H9 (cell line): ENCODE measurements at regions not wholly inside any gene's neighbourhood (a gene's known extent, or its start where the extent isn't known, plus 50 kb on each side); places are given as distances from the start of the nearest gene placed in this dataset.

Experiments
- DNase-seq: peaks from one replicate; pipeline ENCODE4 v3.0.0-alpha.2; 2017
- H2AFZ ChIP-seq: one replicate; pipeline ENCODE4 v1.6.1; 2013; ENCODE audit warnings: mild to moderate bottlenecking, low read length, control low read depth, moderate library complexity
- H2AK5ac ChIP-seq: 2 replicates; pipeline ENCODE4 v1.6.1; 2013; ENCODE audit warnings: low read length, control low read depth, mixed read lengths; ENCODE audit not compliant: insufficient read length
- H2BK120ac ChIP-seq: one replicate; pipeline ENCODE4 v1.6.1; 2013; ENCODE audit warnings: low read depth, mild to moderate bottlenecking, low read length, control low read depth, inconsistent platforms; ENCODE audit not compliant: poor library complexity, severe bottlenecking
- H2BK12ac ChIP-seq: 2 replicates; pipeline ENCODE4 v1.6.1; 2013; ENCODE audit warnings: low read length, control low read depth, mixed read lengths, low read depth; ENCODE audit not compliant: insufficient read length
- H2BK15ac ChIP-seq: 2 replicates; pipeline ENCODE4 v1.6.1; 2013; ENCODE audit warnings: low read depth, low read length, control low read depth
- H2BK20ac ChIP-seq: one replicate; pipeline ENCODE4 v1.6.1; 2013; ENCODE audit warnings: low read depth, mild to moderate bottlenecking, low read length, control low read depth, inconsistent platforms; ENCODE audit not compliant: poor library complexity, severe bottlenecking
- H2BK5ac ChIP-seq: 2 replicates; pipeline ENCODE4 v1.6.1; 2013; ENCODE audit warnings: low read length, control low read depth, mixed read lengths; ENCODE audit not compliant: insufficient read length
- H3K14ac ChIP-seq: 2 replicates; pipeline ENCODE4 v1.6.1; 2013; ENCODE audit warnings: low read length, control low read depth; ENCODE audit not compliant: insufficient read depth
- H3K18ac ChIP-seq: 2 replicates; pipeline ENCODE4 v1.6.1; 2013; ENCODE audit warnings: low read depth, mild to moderate bottlenecking, mixed read lengths, low read length, control low read depth; ENCODE audit not compliant: insufficient read length
- H3K23ac ChIP-seq: 2 replicates; pipeline ENCODE4 v1.6.1; 2013; ENCODE audit warnings: low read length, control low read depth, mixed read lengths, low read depth; ENCODE audit not compliant: insufficient read length
- H3K23me2 ChIP-seq: 2 replicates; pipeline ENCODE4 v1.6.1; 2013; ENCODE audit warnings: low read depth, mild to moderate bottlenecking, mixed read lengths, low read length, control low read depth; ENCODE audit not compliant: insufficient read length, poor library complexity, severe bottlenecking
- H3K27ac ChIP-seq: 2 replicates; pipeline ENCODE4 v1.5.1; 2013; ENCODE audit warnings: low read length, control low read depth, mixed read lengths, low read depth; ENCODE audit not compliant: insufficient read length
- H3K27me3 ChIP-seq: 2 replicates; pipeline ENCODE4 v1.6.1; 2013; ENCODE audit warnings: low read length, control low read depth, inconsistent platforms; ENCODE audit not compliant: insufficient read depth
- H3K4ac ChIP-seq: 2 replicates; pipeline ENCODE4 v1.6.1; 2013; ENCODE audit warnings: low read depth, mild to moderate bottlenecking, control low read depth, inconsistent platforms, low read length, moderate library complexity
- H3K4me1 ChIP-seq: 2 replicates; pipeline ENCODE4 v1.6.1; 2013; ENCODE audit warnings: low read length, control low read depth, inconsistent platforms; ENCODE audit not compliant: insufficient read depth
- H3K4me2 ChIP-seq: 2 replicates; pipeline ENCODE4 v1.6.1; 2013; ENCODE audit warnings: low read length, control low read depth, mixed read lengths; ENCODE audit not compliant: insufficient read length, insufficient read depth
- H3K56ac ChIP-seq: 2 replicates; pipeline ENCODE4 v1.6.1; 2013; ENCODE audit warnings: low read depth, mild to moderate bottlenecking, mixed read lengths, low read length, control low read depth; ENCODE audit not compliant: insufficient read length
- H3K79me1 ChIP-seq: 2 replicates; pipeline ENCODE4 v1.6.1; 2013; ENCODE audit warnings: low read depth, mild to moderate bottlenecking, moderate library complexity, low read length, control low read depth, inconsistent platforms; ENCODE audit not compliant: insufficient read depth, poor library complexity, severe bottlenecking
- H3K79me2 ChIP-seq: 2 replicates; pipeline ENCODE4 v1.6.1; 2013; ENCODE audit warnings: low read length, control low read depth, inconsistent platforms; ENCODE audit not compliant: insufficient read depth
- H3K9ac ChIP-seq: 2 replicates; pipeline ENCODE4 v1.6.1; 2013; ENCODE audit warnings: low read length, control low read depth, mixed read lengths; ENCODE audit not compliant: insufficient read length; ENCODE audit errors: extremely low read depth
- H3K9me3 ChIP-seq: one replicate; pipeline ENCODE4 v1.6.1; 2013; ENCODE audit warnings: low read depth, low read length, inconsistent platforms; ENCODE audit not compliant: control insufficient read depth
- H3T11ph ChIP-seq: one replicate; pipeline ENCODE4 v1.6.1; 2013; ENCODE audit warnings: mild to moderate bottlenecking, low read length, control low read depth, inconsistent platforms
- H4K20me1 ChIP-seq: one replicate; pipeline ENCODE4 v1.6.1; 2013; ENCODE audit not compliant: control insufficient read depth, insufficient read length, insufficient read depth
- H4K5ac ChIP-seq: 2 replicates; pipeline ENCODE4 v1.6.1; 2013; ENCODE audit warnings: low read depth, mild to moderate bottlenecking, mixed read lengths, low read length, control low read depth; ENCODE audit not compliant: insufficient read length
- H4K8ac ChIP-seq: replicated peaks from 2 replicates; pipeline ENCODE4 v1.6.1; 2013; ENCODE audit warnings: low read length, control low read depth, mixed read lengths, low read depth; ENCODE audit not compliant: insufficient read length
- H4K91ac ChIP-seq: 2 replicates; pipeline ENCODE4 v1.6.1; 2013; ENCODE audit warnings: low read depth, mild to moderate bottlenecking, moderate library complexity, mixed read lengths, low read length, control low read depth; ENCODE audit not compliant: insufficient read length
- H3K27ac Mint-ChIP-seq, 3 experiments: 2 replicates in 2 of 3; 3 replicates in 1 of 3; pipeline ENCODE4 v1.8.0; 2020 to 2021; ENCODE audit warnings: mixed read lengths in 3 of 3, mild to moderate bottlenecking in 1 of 3, moderate library complexity in 1 of 3
- H3K27me3 Mint-ChIP-seq: 2 replicates; pipeline ENCODE4 v1.8.0; 2021; ENCODE audit warnings: low read depth, mild to moderate bottlenecking, moderate library complexity, mixed read lengths
- H3K36me3 Mint-ChIP-seq, 3 experiments: 2 replicates in 2 of 3; 3 replicates in 1 of 3; pipeline ENCODE4 v1.8.0; 2020 to 2021; ENCODE audit warnings: low read depth in 3 of 3, mixed read lengths in 3 of 3; ENCODE audit not compliant: insufficient read depth in 1 of 3
- H3K4me1 Mint-ChIP-seq, 2 experiments: 2 replicates each; pipeline ENCODE4 v1.8.0; 2020; ENCODE audit warnings: mixed read lengths in 2 of 2
- H3K4me3 Mint-ChIP-seq, 2 experiments: 2 replicates in 1 of 2; 3 replicates in 1 of 2; pipeline ENCODE4 v1.8.0; 2020 to 2021; ENCODE audit warnings: mild to moderate bottlenecking in 2 of 2, mixed read lengths in 2 of 2, moderate library complexity in 1 of 2
- H3K9me3 Mint-ChIP-seq, 2 experiments: 2 replicates in 1 of 2; 3 replicates in 1 of 2; pipeline ENCODE4 v1.8.0; 2020; ENCODE audit warnings: mild to moderate bottlenecking in 2 of 2, mixed read lengths in 2 of 2, moderate library complexity in 1 of 2
- CTCF ChIP-seq: fragments of 200-600 bp; sonication (generic); conservative IDR thresholded peaks from 3 replicates; pipeline ENCODE4 v1.8.0; 2021; ENCODE audit warnings: antibody characterized with exemption, mild to moderate bottlenecking
- WGBS: extraction: QIAGEN DNeasy Blood & Tissue Kit; methylation state at CpG from one replicate; pipeline ENCODE4 v1.1.7; 2013; ENCODE audit warnings: missing lambda C conversion rate, low lambda C conversion rate, mixed read lengths; ENCODE audit not compliant: insufficient read length; ENCODE audit errors: extremely low coverage; 5-methylcytosine and 5-hydroxymethylcytosine counted together

- no peak overlapping the region for H3K27ac ChIP-seq
- Mint-ChIP-seq H3K4me3 (no peak overlapping the region), H3K9me3 (peaks cover 0 to 1% of the 10 kb centered on the region in 2 experiments; a peak in 2 of 5 replicates), H3K4me1 (peaks cover 20 to 22% of the 10 kb centered on the region in 2 experiments), H3K27me3 (peaks cover 1% of the 10 kb centered on the region), H3K36me3 (peaks cover 0 to under 1% (median 0%) of the 10 kb centered on the region in 3 experiments; a peak in 3 of 7 replicates), H3K27ac (no peak overlapping the region)
- H4K5ac ChIP-seq: no peak overlapping the region
- H4K8ac ChIP-seq: no peak overlapping the region
- no peaks in the 10 kb centered on the region for H3K9me3 ChIP-seq
- H2BK20ac ChIP-seq: no peak overlapping the region
- no peak overlapping the region for H2BK15ac ChIP-seq
- no peaks in the 10 kb centered on the region for H4K20me1 ChIP-seq
- H3K23ac ChIP-seq: no peak overlapping the region
- no peak overlapping the region for H3K9ac ChIP-seq
- no peak overlapping the region for H2AK5ac ChIP-seq
- H3K14ac ChIP-seq: no peak overlapping the region
- no peak overlapping the region for H2AFZ ChIP-seq
- H3K4ac ChIP-seq: no peak overlapping the region
- H3K23me2 ChIP-seq: no peaks in the 10 kb centered on the region
- no peaks in the 10 kb centered on the region for H3K79me1 ChIP-seq
- no peak overlapping the region for H4K91ac ChIP-seq
- no peak for TF ChIP-seq CTCF
- no peak overlapping the region for H3K18ac ChIP-seq
- no peak overlapping the region for H3K56ac ChIP-seq
- no peaks in the 10 kb centered on the region for H3K79me2 ChIP-seq
- H3K4me1 ChIP-seq: peaks cover under 1% of the 10 kb centered on the region; the same call in 1 of the 2 replicates
- H2BK12ac ChIP-seq: no peak overlapping the region
- no peak overlapping the region for H3K4me2 ChIP-seq
- no peak overlapping the region for H2BK5ac ChIP-seq
- WGBS: no CpG with 5 or more reads among the region's 4 CpGs
- H3K27me3 ChIP-seq: no peaks in the 10 kb centered on the region
- DNase-seq: no peak
- no peak overlapping the region for H3T11ph ChIP-seq
- no peak overlapping the region for H2BK120ac ChIP-seq
Observed at GRCh38 chr9:2354216-2354615, 267.4 kb upstream of the VLDLR start.
